ENCODE measurements at regions not wholly inside any gene's neighbourhood (a gene's known extent, or its start where the extent isn't known, plus 50 kb on each side); places are given as distances from the start of the nearest gene placed in this dataset.

- no peaks in the 10 kb centered on the region for H3K9me3 Mint-ChIP-seq
- ATAC-seq (ENCODE audit: low read depth) (no peak), DNase-seq (no peak)
- H3K27ac Mint-ChIP-seq: no peak overlapping the region
- no peak overlapping the region for H3K4me3 Mint-ChIP-seq
- POLR2A ChIA-PET: no interaction called here
- no peaks in the 10 kb centered on the region for H3K36me3 Mint-ChIP-seq
- no peaks in the 10 kb centered on the region for H3K27me3 Mint-ChIP-seq
- no peaks in the 10 kb centered on the region for H3K4me1 Mint-ChIP-seq
Measured at GRCh38 chr2:146267093-146267492, 1577.7 kb upstream of the ACVR2A start.

GRCh38 chr2:146265656-146266055, 1579.2 kb upstream of the ACVR2A start:
- ATAC-seq (ENCODE audit: low read depth): no peak
- H3K4me1 Mint-ChIP-seq: no peaks in the 10 kb centered on the region
- no peaks in the 10 kb centered on the region for H3K27me3 Mint-ChIP-seq

GRCh38 chr2:146262606-146263005, 1582.2 kb upstream of the ACVR2A start:
- Mint-ChIP-seq H3K27ac (no peak overlapping the region), H3K27me3 (no peaks in the 10 kb centered on the region), H3K4me1 (no peaks in the 10 kb centered on the region), H3K4me3 (no peak overlapping the region), H3K9me3 (no peaks in the 10 kb centered on the region), H3K36me3 (no peaks in the 10 kb centered on the region)
- no peak for DNase-seq
- POLR2A ChIA-PET: no interaction called here
- ATAC-seq (ENCODE audit: low read depth): no peak

More at GRCh38 chr2:146265656-146266055, 1579.2 kb upstream of the ACVR2A start:
- POLR2A ChIA-PET: no interaction called here
- Mint-ChIP-seq H3K36me3 (no peaks in the 10 kb centered on the region), H3K4me3 (no peak overlapping the region), H3K27ac (no peak overlapping the region), H3K9me3 (no peaks in the 10 kb centered on the region)
- no peak for DNase-seq

DNA sequence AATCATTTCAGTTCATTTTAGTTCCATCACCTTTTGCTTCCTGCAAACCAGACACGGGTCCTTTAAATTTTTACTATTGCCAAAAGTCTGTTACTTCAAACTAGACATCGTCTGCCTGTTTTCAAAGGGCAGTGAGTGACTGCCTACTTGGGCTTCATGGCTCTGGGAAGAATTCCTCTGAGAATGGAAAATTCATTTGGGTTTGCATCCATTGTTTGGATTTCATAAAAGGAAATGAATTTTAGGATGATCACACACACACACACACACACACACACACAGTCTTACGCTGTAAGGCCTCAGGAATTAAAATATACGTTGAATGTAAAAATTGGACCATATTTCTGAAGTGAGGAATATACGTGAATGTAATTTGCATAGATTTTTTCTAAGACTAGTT, 1584.3 kb upstream of the ACVR2A start:
- H3K9me3 Mint-ChIP-seq: no peaks in the 10 kb centered on the region
- POLR2A ChIA-PET: no interaction called here
- no peak overlapping the region for H3K27ac Mint-ChIP-seq
- no peak for DNase-seq
- ATAC-seq (ENCODE audit: low read depth): no peak
- H3K36me3 Mint-ChIP-seq: no peaks in the 10 kb centered on the region
- no peaks in the 10 kb centered on the region for H3K4me1 Mint-ChIP-seq
- H3K4me3 Mint-ChIP-seq: no peak overlapping the region
- no peaks in the 10 kb centered on the region for H3K27me3 Mint-ChIP-seq

GRCh38 chr2:146259816-146260215, 1585.0 kb upstream of the ACVR2A start:
- POLR2A ChIA-PET: no interaction called here
- no peaks in the 10 kb centered on the region for H3K27me3 Mint-ChIP-seq
- no peak for DNase-seq

DNA sequence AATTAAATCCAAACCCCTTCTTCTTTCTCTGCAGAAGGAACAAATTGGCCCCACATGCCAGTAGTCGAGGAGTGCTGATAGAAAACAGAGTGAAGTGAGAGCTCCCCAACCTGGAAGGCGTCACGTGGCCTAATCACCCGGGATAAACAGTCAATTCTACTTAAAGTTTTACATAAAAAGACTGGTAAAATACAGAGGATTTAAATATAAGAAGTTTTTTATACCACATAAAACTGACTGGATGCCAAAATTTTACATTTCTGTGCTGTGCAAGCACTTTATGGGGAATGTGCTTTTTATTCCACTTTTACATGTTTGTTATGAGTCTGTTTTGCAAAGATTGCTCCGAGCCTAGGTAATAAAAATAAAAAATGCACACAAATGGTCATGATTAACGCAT, 1586.8 kb upstream of the ACVR2A start:
- no peaks in the 10 kb centered on the region for H3K27me3 Mint-ChIP-seq
- DNase-seq (no peak), ATAC-seq (ENCODE audit: low read depth) (no peak)
- no peak overlapping the region for H3K4me3 Mint-ChIP-seq
- no peaks in the 10 kb centered on the region for H3K36me3 Mint-ChIP-seq
- H3K4me1 Mint-ChIP-seq: no peaks in the 10 kb centered on the region
- no peak overlapping the region for H3K27ac Mint-ChIP-seq
- H3K9me3 Mint-ChIP-seq: no peaks in the 10 kb centered on the region
- POLR2A ChIA-PET: no interaction called here

More at GRCh38 chr2:146259816-146260215, 1585.0 kb upstream of the ACVR2A start:
- H3K36me3 Mint-ChIP-seq: no peaks in the 10 kb centered on the region
- no peak overlapping the region for H3K27ac Mint-ChIP-seq
- H3K9me3 Mint-ChIP-seq: no peaks in the 10 kb centered on the region
- no peak overlapping the region for H3K4me3 Mint-ChIP-seq
- ATAC-seq (ENCODE audit: low read depth): no peak
- no peaks in the 10 kb centered on the region for H3K4me1 Mint-ChIP-seq

GRCh38 chr2:146252119-146252518, 1592.7 kb upstream of the ACVR2A start:
- Mint-ChIP-seq H3K4me1 (no peaks in the 10 kb centered on the region), H3K36me3 (no peaks in the 10 kb centered on the region), H3K27ac (no peak overlapping the region), H3K4me3 (no peak overlapping the region), H3K27me3 (no peaks in the 10 kb centered on the region), H3K9me3 (no peaks in the 10 kb centered on the region)
- ATAC-seq (ENCODE audit: low read depth) (no peak), DNase-seq (no peak)
- POLR2A ChIA-PET: no interaction called here

- Mint-ChIP-seq H3K27me3 (no peaks in the 10 kb centered on the region), H3K9me3 (no peaks in the 10 kb centered on the region), H3K4me1 (no peaks in the 10 kb centered on the region), H3K27ac (no peak overlapping the region), H3K36me3 (no peaks in the 10 kb centered on the region), H3K4me3 (no peak overlapping the region)
- DNase-seq (no peak), ATAC-seq (ENCODE audit: low read depth) (no peak)
- POLR2A ChIA-PET: no interaction called here
Measured at GRCh38 chr2:146251328-146251727, 1593.5 kb upstream of the ACVR2A start.

DNA sequence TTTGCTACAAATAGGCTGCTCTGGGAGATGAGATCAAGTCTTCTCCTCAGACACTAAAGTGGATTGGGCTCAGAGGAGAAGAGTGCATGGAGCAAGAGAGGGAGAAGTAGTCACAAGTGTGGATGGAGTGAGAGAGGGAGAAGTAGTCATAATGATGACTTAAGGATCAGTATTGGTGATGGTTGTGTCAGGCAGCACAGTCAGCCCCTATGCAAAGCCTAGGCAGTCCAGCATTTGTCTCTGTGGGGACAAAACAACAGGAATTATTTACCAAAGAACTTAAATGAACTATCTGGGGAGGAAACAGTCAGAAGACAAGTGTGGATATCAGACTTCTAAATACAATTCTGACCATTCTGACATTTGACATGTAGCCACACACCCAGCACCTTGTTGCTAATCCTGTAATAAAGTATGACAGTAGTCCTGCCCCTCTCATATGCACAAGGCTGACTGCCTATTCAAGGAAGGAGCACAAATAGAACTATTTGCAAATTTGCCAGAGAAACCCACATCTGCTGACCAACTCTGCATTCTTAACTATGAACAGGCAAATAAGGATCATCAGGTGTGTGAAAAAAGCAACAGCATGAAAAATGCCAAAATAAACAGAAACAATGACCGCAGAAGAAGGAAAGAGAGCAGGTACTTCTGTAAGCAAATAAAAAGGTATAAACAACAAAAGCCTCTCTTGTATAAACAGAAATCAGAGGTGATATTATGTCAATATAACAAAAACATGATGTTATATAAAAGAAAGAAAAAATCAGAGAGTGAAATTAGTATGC, 1597.9 kb upstream of the ACVR2A start:
- Mint-ChIP-seq H3K27me3 (no peaks in the 10 kb centered on the region), H3K27ac (no peak overlapping the region), H3K9me3 (no peaks in the 10 kb centered on the region), H3K36me3 (no peaks in the 10 kb centered on the region), H3K4me3 (no peak overlapping the region), H3K4me1 (no peaks in the 10 kb centered on the region)
- POLR2A ChIA-PET: no interaction called here
- ATAC-seq (ENCODE audit: low read depth) (no peak), DNase-seq (no peak)

- H3K27me3 Mint-ChIP-seq: no peaks in the 10 kb centered on the region
- H3K27ac Mint-ChIP-seq: no peak overlapping the region
- H3K4me1 Mint-ChIP-seq: no peaks in the 10 kb centered on the region
- DNase-seq (no peak), ATAC-seq (ENCODE audit: low read depth) (no peak)
- H3K4me3 Mint-ChIP-seq: no peak overlapping the region
- POLR2A ChIA-PET: no interaction called here
- no peaks in the 10 kb centered on the region for H3K36me3 Mint-ChIP-seq
- H3K9me3 Mint-ChIP-seq: no peaks in the 10 kb centered on the region
Measured at GRCh38 chr2:146246002-146246735, 1598.7 kb upstream of the ACVR2A start.

DNA sequence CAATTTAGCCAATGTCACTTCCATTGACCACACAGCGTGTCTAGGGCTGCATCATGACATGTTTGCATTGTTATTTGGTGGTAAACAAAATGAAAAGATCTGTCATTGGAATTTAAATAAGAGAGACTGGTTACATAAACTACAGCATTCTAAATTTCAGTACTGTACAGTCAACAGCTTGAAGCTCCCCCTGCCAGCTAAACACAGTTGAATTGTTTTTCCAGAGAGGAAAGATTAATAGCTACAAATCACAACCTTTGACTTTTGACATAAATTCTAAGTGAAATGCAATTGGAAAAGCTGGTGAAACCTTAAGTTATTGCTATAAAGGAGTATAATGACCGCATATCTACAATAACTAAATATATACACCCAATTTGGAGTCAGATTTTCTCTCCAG, 1600.0 kb upstream of the ACVR2A start:
- Mint-ChIP-seq H3K36me3 (no peaks in the 10 kb centered on the region), H3K9me3 (no peaks in the 10 kb centered on the region), H3K27ac (no peak overlapping the region), H3K4me3 (no peak overlapping the region), H3K27me3 (no peaks in the 10 kb centered on the region), H3K4me1 (no peaks in the 10 kb centered on the region)
- DNase-seq (no peak), ATAC-seq (ENCODE audit: low read depth) (no peak)
- POLR2A ChIA-PET: no interaction called here

DNA sequence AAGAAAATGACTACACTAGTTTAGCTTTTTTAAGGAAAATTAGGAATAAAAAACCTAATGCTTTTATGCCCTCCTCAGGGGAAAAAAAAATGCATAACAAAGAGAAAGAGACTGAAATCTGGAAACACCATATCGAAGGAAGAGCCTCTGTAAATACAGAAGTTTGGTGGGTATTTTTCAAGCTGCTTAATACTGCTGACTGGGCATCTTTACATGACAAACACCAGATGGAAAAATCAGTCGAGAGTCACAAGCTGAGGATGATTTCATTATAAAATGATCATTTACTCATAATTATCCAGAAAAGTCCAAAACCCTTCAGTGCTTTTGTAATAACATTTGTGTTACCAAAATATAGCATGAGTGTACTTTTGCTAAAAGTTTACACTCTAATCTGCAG, 1600.7 kb upstream of the ACVR2A start:
- ATAC-seq (ENCODE audit: low read depth): no peak
- POLR2A ChIA-PET: no interaction called here

DNA sequence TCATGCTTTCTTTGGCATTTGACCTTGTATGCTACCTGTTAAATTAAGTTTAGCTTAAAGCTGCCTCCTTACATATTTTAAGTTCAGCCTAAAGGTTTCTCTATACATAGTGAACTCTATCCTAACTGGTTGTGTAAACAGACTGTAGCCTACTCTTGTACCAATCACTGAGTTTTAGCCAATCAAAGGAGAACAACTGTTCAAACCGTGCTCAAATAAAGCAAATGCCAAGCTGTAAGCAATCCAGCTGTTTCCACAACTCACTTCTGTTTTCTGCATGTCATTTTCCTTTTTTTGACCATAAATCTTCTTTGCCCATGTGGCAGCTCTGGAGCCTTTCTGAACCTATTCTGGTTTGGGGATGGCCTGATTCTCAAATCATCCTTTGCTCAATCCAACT, 1603.8 kb upstream of the ACVR2A start:
- no peaks in the 10 kb centered on the region for H3K9me3 Mint-ChIP-seq
- ATAC-seq (ENCODE audit: low read depth) (no peak), DNase-seq (no peak)
- no peaks in the 10 kb centered on the region for H3K36me3 Mint-ChIP-seq
- H3K27me3 Mint-ChIP-seq: no peaks in the 10 kb centered on the region
- H3K4me1 Mint-ChIP-seq: no peaks in the 10 kb centered on the region
- POLR2A ChIA-PET: no interaction called here
- no peak overlapping the region for H3K4me3 Mint-ChIP-seq
- H3K27ac Mint-ChIP-seq: no peak overlapping the region

More for the DNA sequence above, 1600.7 kb upstream of the ACVR2A start:
- Mint-ChIP-seq H3K9me3 (no peaks in the 10 kb centered on the region), H3K4me1 (no peaks in the 10 kb centered on the region), H3K27ac (no peak overlapping the region), H3K36me3 (no peaks in the 10 kb centered on the region), H3K27me3 (no peaks in the 10 kb centered on the region), H3K4me3 (no peak overlapping the region)
- DNase-seq: no peak

GRCh38 chr2:146240391-146240790, 1604.4 kb upstream of the ACVR2A start:
- no peak overlapping the region for H3K27ac Mint-ChIP-seq
- no peaks in the 10 kb centered on the region for H3K4me1 Mint-ChIP-seq
- H3K4me3 Mint-ChIP-seq: no peak overlapping the region
- DNase-seq: no peak
- H3K36me3 Mint-ChIP-seq: no peaks in the 10 kb centered on the region
- POLR2A ChIA-PET: no interaction called here
- H3K9me3 Mint-ChIP-seq: no peaks in the 10 kb centered on the region
- no peak for ATAC-seq (ENCODE audit: low read depth)
- no peaks in the 10 kb centered on the region for H3K27me3 Mint-ChIP-seq

All from activated naive CD8-positive, alpha-beta T cell treated with anti-CD3 and anti-CD28 coated beads, Interleukin-2, amount 10 ng/mL, durations not matched to agents 7 days and 5 days (primary cell).